Lung (tissue), 11 donors: ENCODE measurements at regions not wholly inside any gene's neighbourhood (a gene's known extent, or its start where the extent isn't known, plus 50 kb on each side); places are given as distances from the start of the nearest gene placed in this dataset.

ENCODE experiments used
- ATAC-seq: fragments of 200-7000 bp; cut with Tn5 transposase; one replicate; pipeline ENCODE4 v1.9.1; 2020; ENCODE audit warnings: moderate number of reproducible peaks; ENCODE audit not compliant: insufficient read depth, low FRiP score
- DNase-seq, 3 donors: peaks; one replicate each; pipeline ENCODE4 v3.0.0-alpha.2; 2013 to 2017
- H3K27ac ChIP-seq, 2 donors: one replicate each; pipeline ENCODE4 v1.5.1; 2013; ENCODE audit warnings: mild to moderate bottlenecking in 2 of 2, moderate library complexity in 2 of 2, control low read depth in 1 of 2, inconsistent platforms in 1 of 2, low read depth in 1 of 2, low read length in 1 of 2
- H3K27me3 ChIP-seq, 3 donors: one replicate each; pipeline ENCODE4 v1.5.1; 2013; ENCODE audit warnings: low read length in 2 of 3; ENCODE audit not compliant: control insufficient read depth in 3 of 3, insufficient read depth in 3 of 3
- H3K36me3 ChIP-seq, 4 donors: one replicate each; pipeline ENCODE4 v1.5.1; 2013; ENCODE audit warnings: low read length in 4 of 4, mild to moderate bottlenecking in 1 of 4, moderate library complexity in 1 of 4; ENCODE audit not compliant: control insufficient read depth in 4 of 4, insufficient read depth in 4 of 4
- H3K4me1 ChIP-seq, 5 donors: one replicate each; pipeline ENCODE4 v1.5.1; 2013; ENCODE audit warnings: low read length in 5 of 5, mild to moderate bottlenecking in 2 of 5, moderate library complexity in 1 of 5; ENCODE audit not compliant: control insufficient read depth in 5 of 5, insufficient read depth in 5 of 5
- H3K4me3 ChIP-seq: one replicate; pipeline ENCODE4 v1.5.1; 2013; ENCODE audit warnings: mild to moderate bottlenecking, control low read depth, moderate library complexity
- H3K9ac ChIP-seq, 2 donors: one replicate each; pipeline ENCODE4 v1.5.1; 2013; ENCODE audit warnings: low read length in 2 of 2, control low read depth in 1 of 2; ENCODE audit not compliant: insufficient read depth in 1 of 2
- H3K9me3 ChIP-seq, 4 donors: one replicate each; pipeline ENCODE4 v1.5.1; 2013; ENCODE audit warnings: low read length in 3 of 4, mild to moderate bottlenecking in 1 of 4, moderate library complexity in 1 of 4; ENCODE audit not compliant: control insufficient read depth in 4 of 4, insufficient read depth in 3 of 4
- WGBS, 2 donors: extraction: QIAGEN DNeasy Blood & Tissue Kit; methylation state at CpG; one replicate each; pipeline ENCODE4 v1.1.7; 2013; 5-methylcytosine and 5-hydroxymethylcytosine counted together
- TF ChIP-seq, protein P1 (sequence below): IDR thresholded peaks from 2 replicates; pipeline ENCODE4 v1.5.1; 2012; ENCODE audit warnings: mild to moderate bottlenecking; ENCODE audit errors: control extremely low read depth, extremely low read depth
- donor health status: control.
- donor health status: control.
- donor health status: Bipolar disorder and iron deficiency.
- donor health status: healthy.
- donor health status: DM: yes; HTN: yes; CAD: no.

GRCh38 chr5:77923666-77924065, 147.5 kb upstream of the TBCA start:
- peaks cover 0 to 2% (median 0%) of the 10 kb centered on the region in 4 donors for H3K9me3 ChIP-seq
- no peaks in the 10 kb centered on the region for H3K36me3 ChIP-seq
- H3K27me3 ChIP-seq, result no peaks in the 10 kb centered on the region
- no peak overlapping the region for H3K9ac ChIP-seq
- DNase-seq (no peak), ATAC-seq (no peak)
- no peaks in the 10 kb centered on the region for H3K4me1 ChIP-seq
- WGBS, 2 donors, result 79 to 86% methylated on average over 4 of the region's 4 CpGs
- TF ChIP-seq, protein P1, sequence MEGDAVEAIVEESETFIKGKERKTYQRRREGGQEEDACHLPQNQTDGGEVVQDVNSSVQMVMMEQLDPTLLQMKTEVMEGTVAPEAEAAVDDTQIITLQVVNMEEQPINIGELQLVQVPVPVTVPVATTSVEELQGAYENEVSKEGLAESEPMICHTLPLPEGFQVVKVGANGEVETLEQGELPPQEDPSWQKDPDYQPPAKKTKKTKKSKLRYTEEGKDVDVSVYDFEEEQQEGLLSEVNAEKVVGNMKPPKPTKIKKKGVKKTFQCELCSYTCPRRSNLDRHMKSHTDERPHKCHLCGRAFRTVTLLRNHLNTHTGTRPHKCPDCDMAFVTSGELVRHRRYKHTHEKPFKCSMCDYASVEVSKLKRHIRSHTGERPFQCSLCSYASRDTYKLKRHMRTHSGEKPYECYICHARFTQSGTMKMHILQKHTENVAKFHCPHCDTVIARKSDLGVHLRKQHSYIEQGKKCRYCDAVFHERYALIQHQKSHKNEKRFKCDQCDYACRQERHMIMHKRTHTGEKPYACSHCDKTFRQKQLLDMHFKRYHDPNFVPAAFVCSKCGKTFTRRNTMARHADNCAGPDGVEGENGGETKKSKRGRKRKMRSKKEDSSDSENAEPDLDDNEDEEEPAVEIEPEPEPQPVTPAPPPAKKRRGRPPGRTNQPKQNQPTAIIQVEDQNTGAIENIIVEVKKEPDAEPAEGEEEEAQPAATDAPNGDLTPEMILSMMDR, result no peak
- no peak overlapping the region for H3K27ac ChIP-seq
- H3K4me3 ChIP-seq, result no peak overlapping the region

DNA sequence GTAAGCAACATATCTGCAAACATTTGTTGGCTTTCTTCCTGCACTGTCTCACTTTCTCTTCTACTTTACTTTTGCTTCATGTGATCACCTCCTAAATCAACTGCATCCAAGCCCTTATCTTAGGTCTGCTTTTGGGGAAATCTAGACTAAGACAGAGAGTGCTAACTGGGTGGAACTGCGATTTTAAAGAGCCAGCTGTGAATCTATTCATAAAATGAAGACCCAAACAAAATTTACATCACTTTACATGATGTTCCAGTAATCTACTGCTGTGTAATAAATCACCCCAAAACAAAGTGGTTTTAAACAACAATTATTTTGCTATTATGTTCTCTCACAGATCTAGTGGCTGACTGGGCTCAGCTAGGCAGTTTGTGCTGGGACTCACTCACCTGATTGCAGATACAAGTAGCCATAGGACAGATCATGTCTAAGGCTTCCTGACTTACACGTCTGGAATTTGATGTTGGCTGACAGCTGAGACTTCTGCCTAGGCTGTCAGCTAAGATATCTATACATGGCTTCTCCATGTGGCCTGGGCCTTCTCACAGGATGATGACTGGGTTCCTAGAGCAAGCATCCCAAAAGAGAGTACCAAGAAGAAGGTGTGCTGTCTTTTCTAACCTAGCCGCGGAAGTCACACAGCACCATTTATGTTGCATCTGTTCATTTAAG, 145.1 kb upstream of the TBCA start:
- TF ChIP-seq, protein P1, result no peak
- H3K4me3 ChIP-seq, result no peak overlapping the region
- H3K36me3 ChIP-seq, result no peaks in the 10 kb centered on the region
- DNase-seq (no peak), ATAC-seq (no peak)
- peaks cover 0 to 2% (median 0%) of the 10 kb centered on the region in 4 donors for H3K9me3 ChIP-seq
- WGBS, 2 donors, result 88 to 92% methylated on average over 4 of the region's 4 CpGs
- no peaks in the 10 kb centered on the region for H3K4me1 ChIP-seq
- no peak overlapping the region for H3K27ac ChIP-seq
- no peaks in the 10 kb centered on the region for H3K27me3 ChIP-seq
- no peak overlapping the region for H3K9ac ChIP-seq

- no peak overlapping the region for H3K4me3 ChIP-seq
- no peaks in the 10 kb centered on the region for H3K4me1 ChIP-seq
- no peaks in the 10 kb centered on the region for H3K9me3 ChIP-seq
- no peaks in the 10 kb centered on the region for H3K27me3 ChIP-seq
- WGBS, 2 donors, result 74 to 75% methylated on average over 5 of the region's 5 CpGs
- DNase-seq (peak in 1 of 3 donors; percentile 8), ATAC-seq (no peak)
- H3K27ac ChIP-seq, result no peak overlapping the region
- H3K9ac ChIP-seq, result no peak overlapping the region
- TF ChIP-seq, protein P1, result no peak
- H3K36me3 ChIP-seq, result no peaks in the 10 kb centered on the region
Observed at GRCh38 chr5:77920359-77921058, 144.4 kb upstream of the TBCA start.
